Mesenchymal stem cell (in vitro differentiated cells and primary cell): ENCODE measurements at regions not wholly inside any gene's neighbourhood (a gene's known extent, or its start where the extent isn't known, plus 50 kb on each side); places are given as distances from the start of the nearest gene placed in this dataset.

Experiments used
- DNase-seq: peaks from one replicate; pipeline ENCODE4 v3.0.0-alpha.2; 2013
- H2AFZ ChIP-seq: one replicate; pipeline ENCODE4 v1.6.1; 2013; ENCODE audit warnings: low read depth, mild to moderate bottlenecking, control low read depth, inconsistent platforms, low read length, moderate library complexity
- H2AK5ac ChIP-seq: 2 replicates; pipeline ENCODE4 v1.6.1; 2013; ENCODE audit warnings: low read length, moderate library complexity, mild to moderate bottlenecking, inconsistent platforms; ENCODE audit not compliant: severe bottlenecking
- H2BK120ac ChIP-seq: one replicate; pipeline ENCODE4 v1.6.1; 2013; ENCODE audit warnings: low read depth, mild to moderate bottlenecking, inconsistent platforms, low read length, moderate library complexity
- H2BK12ac ChIP-seq, 2 experiments: one replicate each; pipeline ENCODE4 v1.6.1; 2013; ENCODE audit warnings: inconsistent platforms in 2 of 2, low read length in 2 of 2, mild to moderate bottlenecking in 2 of 2, moderate library complexity in 2 of 2, control low read depth in 1 of 2
- H2BK15ac ChIP-seq: one replicate; pipeline ENCODE4 v1.6.1; 2013; ENCODE audit warnings: mild to moderate bottlenecking, low read depth, inconsistent platforms; ENCODE audit not compliant: poor library complexity, severe bottlenecking
- H2BK5ac ChIP-seq: 2 replicates; pipeline ENCODE4 v1.6.1; 2013; ENCODE audit warnings: low read depth, mild to moderate bottlenecking, low read length, control low read depth, inconsistent platforms; ENCODE audit not compliant: poor library complexity, severe bottlenecking
- H3K14ac ChIP-seq, 2 experiments: one replicate each; pipeline ENCODE4 v1.6.1; 2013; ENCODE audit warnings: inconsistent platforms in 2 of 2, low read length in 2 of 2, control low read depth in 1 of 2, mild to moderate bottlenecking in 1 of 2, moderate library complexity in 1 of 2
- H3K18ac ChIP-seq, 2 experiments: one replicate each; pipeline ENCODE4 v1.6.1; 2013; ENCODE audit warnings: inconsistent platforms in 2 of 2, low read length in 2 of 2, control low read depth in 1 of 2, low read depth in 1 of 2, mild to moderate bottlenecking in 1 of 2
- H3K23ac ChIP-seq, 2 experiments: one replicate each; pipeline ENCODE4 v1.6.1; 2013; ENCODE audit warnings: inconsistent platforms in 2 of 2, low read length in 2 of 2, mild to moderate bottlenecking in 2 of 2, moderate library complexity in 2 of 2, control low read depth in 1 of 2
- H3K27ac ChIP-seq: 2 replicates; pipeline ENCODE4 v1.5.1; 2013; ENCODE audit warnings: mild to moderate bottlenecking, moderate library complexity, low read length, control low read depth, inconsistent platforms; ENCODE audit not compliant: poor library complexity, severe bottlenecking
- H3K27me3 ChIP-seq, 2 experiments: 2 replicates each; pipeline versions ENCODE4 v1.6.1 to v1.7.0; 2013; ENCODE audit warnings: low read length in 2 of 2, mild to moderate bottlenecking in 2 of 2, moderate library complexity in 2 of 2, control low read depth in 1 of 2, inconsistent platforms in 1 of 2; ENCODE audit not compliant: control insufficient read depth in 1 of 2, insufficient read depth in 1 of 2
- H3K36me3 ChIP-seq, 2 experiments: 2 replicates each; pipeline versions ENCODE4 v1.6.1 to v1.7.0; 2013; ENCODE audit warnings: low read length in 2 of 2, control low read depth in 1 of 2, inconsistent platforms in 1 of 2, low read depth in 1 of 2, mild to moderate bottlenecking in 1 of 2; ENCODE audit not compliant: insufficient read depth in 2 of 2, control insufficient read depth in 1 of 2
- H3K4ac ChIP-seq, 2 experiments: one replicate each; pipeline ENCODE4 v1.6.1; 2013; ENCODE audit warnings: inconsistent platforms in 2 of 2, low read length in 2 of 2, mild to moderate bottlenecking in 2 of 2, moderate library complexity in 2 of 2, control low read depth in 1 of 2, low read depth in 1 of 2
- H3K4me1 ChIP-seq: 2 replicates; pipeline ENCODE4 v1.6.1; 2013; ENCODE audit warnings: low read depth, low read length, control low read depth; ENCODE audit not compliant: control insufficient read depth, insufficient read depth
- H3K4me2 ChIP-seq: 2 replicates; pipeline ENCODE4 v1.6.1; 2013; ENCODE audit warnings: low read length, mild to moderate bottlenecking, inconsistent platforms; ENCODE audit not compliant: poor library complexity, severe bottlenecking
- H3K4me3 ChIP-seq, 2 experiments: 2 replicates each; pipeline versions ENCODE4 v1.5.1 to v1.7.0; 2013; ENCODE audit warnings: low read length in 2 of 2, mild to moderate bottlenecking in 2 of 2, control low read depth in 1 of 2, low read depth in 1 of 2; ENCODE audit not compliant: insufficient read depth in 1 of 2
- H3K79me1 ChIP-seq: replicated peaks from 2 replicates; pipeline ENCODE4 v1.6.1; 2013; ENCODE audit warnings: mild to moderate bottlenecking, control low read depth, low read length, inconsistent platforms; ENCODE audit not compliant: poor library complexity, severe bottlenecking
- H3K9ac ChIP-seq: 2 replicates; pipeline ENCODE4 v1.7.0; 2013; ENCODE audit warnings: mild to moderate bottlenecking, low read length, moderate library complexity
- H3K9me3 ChIP-seq: 2 replicates; pipeline ENCODE4 v1.7.0; 2013; ENCODE audit warnings: mild to moderate bottlenecking, low read length; ENCODE audit not compliant: control insufficient read depth
- H4K8ac ChIP-seq: one replicate; pipeline ENCODE4 v1.6.1; 2013; ENCODE audit warnings: inconsistent platforms, mild to moderate bottlenecking, low read length, moderate library complexity
- H4K91ac ChIP-seq: one replicate; pipeline ENCODE4 v1.6.1; 2013; ENCODE audit warnings: mild to moderate bottlenecking, low read length, inconsistent platforms
- WGBS: methylation state at CpG from one replicate; pipeline ENCODE4 v1.1.7; 2013; ENCODE audit warnings: mixed read lengths; 5-methylcytosine and 5-hydroxymethylcytosine counted together

DNA sequence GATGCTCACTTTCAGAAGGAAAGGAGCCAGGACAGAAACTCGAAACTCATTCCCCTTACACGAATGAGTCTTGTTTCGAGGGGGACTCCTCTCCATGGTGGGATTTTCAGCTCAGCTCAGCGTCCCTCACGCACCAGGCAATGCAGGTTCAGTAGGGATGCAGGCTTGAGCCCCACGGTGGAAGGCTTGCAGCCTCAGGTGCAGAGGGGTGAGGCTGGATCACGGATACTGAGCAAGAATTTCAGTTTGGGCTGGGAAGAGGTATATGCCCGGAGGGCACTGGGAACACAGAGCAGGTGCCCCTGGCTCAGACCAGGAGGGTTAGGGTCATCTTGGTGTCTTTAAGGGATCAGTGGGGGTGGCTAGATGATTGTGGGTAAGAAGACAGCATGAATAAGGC lies 344.9 kb upstream of the TNRC6C start:
- H3K9ac ChIP-seq = no peak overlapping the region
- no peak overlapping the region for H4K91ac ChIP-seq
- DNase-seq = no peak
- no peaks in the 10 kb centered on the region for H3K9me3 ChIP-seq
- H2AK5ac ChIP-seq = no peak overlapping the region
- H3K23ac ChIP-seq = no peak overlapping the region
- no peak overlapping the region for H2BK120ac ChIP-seq
- no peak overlapping the region for H2BK15ac ChIP-seq
- H3K4ac ChIP-seq = no peak overlapping the region
- no peak overlapping the region for H3K4me2 ChIP-seq
- WGBS = 81% methylated on average over 8 of the region's 8 CpGs
- no peak overlapping the region for H3K14ac ChIP-seq
- H3K4me1 ChIP-seq = no peaks in the 10 kb centered on the region
- no peak overlapping the region for H2BK12ac ChIP-seq
- H3K4me3 ChIP-seq = no peak overlapping the region
- no peaks in the 10 kb centered on the region for H3K36me3 ChIP-seq
- H2BK5ac ChIP-seq = no peak overlapping the region
- no peak overlapping the region for H3K18ac ChIP-seq
- peaks cover 20 to 40% of the 10 kb centered on the region in 2 experiments for H3K27me3 ChIP-seq
- no peak overlapping the region for H4K8ac ChIP-seq
- no peak overlapping the region for H3K27ac ChIP-seq
- H2AFZ ChIP-seq = no peak overlapping the region
- no peaks in the 10 kb centered on the region for H3K79me1 ChIP-seq

DNA sequence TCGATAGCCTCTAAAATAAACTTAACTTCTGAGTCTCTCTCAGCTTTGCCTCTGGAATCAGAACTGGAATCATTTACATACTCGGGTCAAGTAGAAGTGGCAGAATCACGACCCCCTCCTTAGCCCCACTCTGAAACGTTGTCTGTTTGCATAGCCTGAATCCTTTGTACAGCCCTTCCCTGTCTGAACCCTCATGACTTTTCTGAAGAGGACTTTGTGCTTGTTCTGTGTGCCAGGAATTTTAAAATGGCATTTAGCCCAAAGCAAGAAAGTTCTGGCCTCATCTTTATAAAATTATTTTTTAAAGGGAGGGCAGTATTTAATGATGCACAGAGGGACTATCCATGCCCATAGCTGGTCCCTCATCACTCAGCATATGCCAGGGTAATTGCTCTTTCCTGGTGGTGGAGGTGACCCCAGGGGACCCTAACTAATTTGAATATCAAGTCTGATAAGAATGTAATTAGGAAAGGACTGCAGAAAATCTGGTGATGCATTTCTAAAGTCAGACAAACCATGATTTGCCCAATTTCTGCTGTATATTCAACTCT lies 342.7 kb upstream of the TNRC6C start:
- Histone ChIP-seq H3K4me1 (no peaks in the 10 kb centered on the region), H3K4me2 (no peak overlapping the region), H2BK120ac (no peak overlapping the region), H4K8ac (no peak overlapping the region), H3K4ac (no peak overlapping the region), H2BK15ac (no peak overlapping the region), H3K79me1 (no peaks in the 10 kb centered on the region), H3K9ac (no peak overlapping the region), H3K27me3 (peaks cover 15 to 33% of the 10 kb centered on the region in 2 experiments), H3K9me3 (no peaks in the 10 kb centered on the region), H2BK12ac (no peak overlapping the region), H3K23ac (no peak overlapping the region), H3K4me3 (no peak overlapping the region), H2AK5ac (no peak overlapping the region), H2AFZ (no peak overlapping the region), H3K27ac (no peak overlapping the region), H3K18ac (no peak overlapping the region), H3K36me3 (no peaks in the 10 kb centered on the region), H3K14ac (no peak overlapping the region), H4K91ac (no peak overlapping the region), H2BK5ac (no peak overlapping the region)
- no peak for DNase-seq
- 77% methylated on average over 4 of the region's 4 CpGs for WGBS

DNA sequence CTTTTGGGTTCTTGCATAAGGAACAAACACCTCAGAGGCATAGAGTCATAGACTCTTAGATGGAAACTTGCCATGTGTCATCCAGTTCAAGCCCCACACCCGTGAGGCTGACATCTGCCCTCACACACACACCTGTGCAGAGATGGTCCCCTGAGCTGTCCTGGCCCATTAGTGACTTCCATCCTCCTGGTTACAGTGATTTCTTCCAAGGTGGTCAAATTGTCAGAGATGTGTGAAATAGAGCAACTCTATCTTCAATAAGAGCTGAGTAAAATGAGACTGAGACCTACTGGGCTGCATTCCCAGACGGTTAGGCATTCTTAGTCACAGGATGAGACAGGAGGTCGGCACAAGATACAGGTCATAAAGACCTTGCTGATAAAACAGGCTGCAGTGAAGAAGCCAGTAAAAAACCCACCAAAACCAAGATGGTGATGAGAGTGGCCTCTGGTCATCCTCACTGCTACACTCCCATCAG lies 342.2 kb upstream of the TNRC6C start:
- Histone ChIP-seq H4K8ac (no peak overlapping the region), H3K4ac (no peak overlapping the region), H3K9me3 (no peaks in the 10 kb centered on the region), H2AK5ac (no peak overlapping the region), H3K18ac (no peak overlapping the region), H3K79me1 (no peaks in the 10 kb centered on the region), H2BK15ac (no peak overlapping the region), H3K27me3 (peaks cover 15 to 27% of the 10 kb centered on the region in 2 experiments), H4K91ac (no peak overlapping the region), H2BK5ac (no peak overlapping the region), H3K14ac (no peak overlapping the region), H2BK12ac (no peak overlapping the region), H2AFZ (no peak overlapping the region), H3K9ac (no peak overlapping the region), H3K36me3 (no peaks in the 10 kb centered on the region), H3K4me1 (no peaks in the 10 kb centered on the region), H3K27ac (no peak overlapping the region), H3K4me3 (no peak overlapping the region), H3K23ac (no peak overlapping the region), H2BK120ac (no peak overlapping the region), H3K4me2 (no peak overlapping the region)
- WGBS = 22% methylated on average over 3 of the region's 3 CpGs
- no peak for DNase-seq

DNA sequence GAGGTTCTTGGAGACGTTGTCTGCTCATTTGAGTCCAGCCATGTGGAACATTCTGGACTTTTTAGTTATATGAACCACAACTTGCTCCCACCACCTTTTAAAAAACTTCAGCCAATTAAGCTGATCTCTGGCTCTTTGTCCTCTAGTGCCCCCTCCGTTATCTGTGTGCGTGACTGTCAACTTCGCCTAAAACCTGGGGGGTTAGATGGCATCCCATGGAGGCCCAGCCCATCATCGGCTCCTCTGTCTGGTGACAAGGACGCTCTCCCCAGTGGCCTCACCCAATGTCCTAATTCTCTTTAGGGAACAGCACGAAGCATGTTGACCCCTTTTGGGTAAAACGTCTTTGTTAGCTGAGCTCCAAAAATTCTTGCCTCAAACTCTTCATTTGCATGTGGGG lies 341.0 kb upstream of the TNRC6C start:
- no peak overlapping the region for H3K14ac ChIP-seq
- H2BK5ac ChIP-seq = no peak overlapping the region
- H3K18ac ChIP-seq = no peak overlapping the region
- no peak overlapping the region for H3K23ac ChIP-seq
- H3K9me3 ChIP-seq = no peaks in the 10 kb centered on the region
- no peak overlapping the region for H3K4ac ChIP-seq
- H3K27ac ChIP-seq = no peak overlapping the region
- H2AFZ ChIP-seq = no peak overlapping the region
- H3K4me3 ChIP-seq = no peak overlapping the region
- H2BK120ac ChIP-seq = no peak overlapping the region
- H2AK5ac ChIP-seq = no peak overlapping the region
- H3K9ac ChIP-seq = no peak overlapping the region
- DNase-seq = no peak
- no peak overlapping the region for H2BK12ac ChIP-seq
- no peaks in the 10 kb centered on the region for H3K36me3 ChIP-seq
- H4K91ac ChIP-seq = no peak overlapping the region
- H2BK15ac ChIP-seq = no peak overlapping the region
- peaks cover 7 to 17% of the 10 kb centered on the region in 2 experiments for H3K27me3 ChIP-seq
- H4K8ac ChIP-seq = no peak overlapping the region
- no peaks in the 10 kb centered on the region for H3K4me1 ChIP-seq
- H3K4me2 ChIP-seq = no peak overlapping the region
- 84% methylated on average over 8 of the region's 8 CpGs for WGBS
- H3K79me1 ChIP-seq = no peaks in the 10 kb centered on the region
